Ishikawa (cell line): ENCODE measurements at regions not wholly inside any gene's neighbourhood (a gene's known extent, or its start where the extent isn't known, plus 50 kb on each side); places are given as distances from the start of the nearest gene placed in this dataset.

Experiments used
- CEBPB ChIP-seq: IDR thresholded peaks from 2 replicates; pipeline ENCODE4 v1.6.1; 2012
- CREB1 ChIP-seq: IDR thresholded peaks from 2 replicates; pipeline ENCODE4 v1.6.1; 2012; ENCODE audit warnings: low read depth
- EGR1 ChIP-seq: IDR thresholded peaks from 2 replicates; pipeline ENCODE4 v1.6.1; 2012
- EP300 ChIP-seq: IDR thresholded peaks from 2 replicates; pipeline ENCODE4 v1.6.1; 2012; ENCODE audit warnings: borderline replicate concordance
- FOXM1 ChIP-seq: IDR thresholded peaks from 2 replicates; pipeline ENCODE4 v1.6.1; 2012; ENCODE audit warnings: low read depth, borderline replicate concordance
- NFIC ChIP-seq: IDR thresholded peaks from 2 replicates; pipeline ENCODE4 v1.6.1; 2012
- RAD21 ChIP-seq: IDR thresholded peaks from 2 replicates; pipeline ENCODE4 v1.6.1; 2012; ENCODE audit warnings: low read depth
- REST ChIP-seq: IDR thresholded peaks from 2 replicates; pipeline ENCODE4 v1.6.1; 2012; ENCODE audit warnings: low read depth, mild to moderate bottlenecking
- TAF1 ChIP-seq: IDR thresholded peaks from 2 replicates; pipeline ENCODE4 v1.6.1; 2012; ENCODE audit warnings: low read depth, mild to moderate bottlenecking
- TCF12 ChIP-seq: IDR thresholded peaks from 2 replicates; pipeline ENCODE4 v1.6.1; 2012; ENCODE audit warnings: low read depth
- TEAD4 ChIP-seq: IDR thresholded peaks from 2 replicates; pipeline ENCODE4 v1.6.1; 2012
- USF1 ChIP-seq: IDR thresholded peaks from 2 replicates; pipeline ENCODE4 v1.6.1; 2012
- YY1 ChIP-seq: IDR thresholded peaks from 2 replicates; pipeline ENCODE4 v1.6.1; 2012; ENCODE audit warnings: low read depth
- ZBTB7A ChIP-seq: IDR thresholded peaks from 2 replicates; pipeline ENCODE4 v1.6.1; 2012; ENCODE audit warnings: low read depth
- TF ChIP-seq, protein P1 (sequence below): IDR thresholded peaks from 2 replicates; pipeline ENCODE4 v1.6.1; 2012

DNA sequence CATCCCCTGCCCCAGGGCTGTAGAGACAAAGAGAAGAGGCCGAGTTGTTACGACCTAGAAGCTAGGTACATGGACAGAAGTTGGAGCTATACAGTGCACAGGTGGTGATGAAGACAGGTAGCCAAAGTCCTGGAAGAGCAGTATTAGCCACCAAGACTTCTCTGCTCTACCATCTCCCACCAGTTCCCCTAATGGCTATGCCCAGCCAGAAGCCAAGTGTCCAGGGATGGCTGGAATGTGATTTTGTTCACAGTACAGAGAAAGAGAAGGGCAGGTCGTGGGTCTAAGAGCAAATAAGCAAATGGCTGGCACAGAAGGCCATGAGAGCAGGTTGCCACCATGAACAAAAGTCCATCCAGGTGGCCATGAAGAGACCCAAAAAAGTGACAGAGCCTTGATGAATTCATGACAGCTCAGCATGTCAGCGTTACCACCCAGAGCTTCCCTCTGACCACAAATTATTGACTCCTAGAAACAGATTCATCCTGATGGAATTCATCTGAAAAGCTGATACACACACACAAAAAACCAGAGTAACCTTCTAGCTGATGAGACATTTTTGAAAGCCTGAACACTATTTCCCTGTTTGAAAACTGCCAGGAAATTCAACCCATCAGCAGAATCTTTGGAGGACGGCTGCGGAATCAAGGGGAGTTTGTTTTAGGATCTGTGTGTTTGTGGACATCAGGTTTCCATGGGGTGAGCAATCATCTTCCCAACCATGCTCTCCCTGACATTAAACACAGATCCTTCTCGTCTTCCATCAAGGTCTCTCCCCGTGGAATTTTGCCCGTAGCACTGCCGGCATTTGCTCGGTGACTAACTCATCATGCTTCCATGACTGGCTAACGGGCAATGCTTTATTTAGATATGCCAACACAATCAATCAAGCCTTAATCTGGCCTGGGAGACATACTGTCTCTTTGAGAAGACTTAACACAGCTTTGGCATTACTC lies 906.7 kb upstream of the AUTS2 start:
- no peak for TF ChIP-seq RAD21
- TF ChIP-seq TCF12: no peak
- TF ChIP-seq EGR1: no peak
- TF ChIP-seq NFIC: no peak
- no peak for TF ChIP-seq ZBTB7A
- no peak for TF ChIP-seq EP300
- TF ChIP-seq TAF1: no peak
- TF ChIP-seq TEAD4: no peak
- no peak for TF ChIP-seq YY1
- no peak for TF ChIP-seq CEBPB
- TF ChIP-seq, protein P1, sequence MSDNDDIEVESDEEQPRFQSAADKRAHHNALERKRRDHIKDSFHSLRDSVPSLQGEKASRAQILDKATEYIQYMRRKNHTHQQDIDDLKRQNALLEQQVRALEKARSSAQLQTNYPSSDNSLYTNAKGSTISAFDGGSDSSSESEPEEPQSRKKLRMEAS: no peak
- no peak for TF ChIP-seq FOXM1
- TF ChIP-seq REST: no peak
- no peak for TF ChIP-seq USF1
- TF ChIP-seq CREB1: no peak

DNA sequence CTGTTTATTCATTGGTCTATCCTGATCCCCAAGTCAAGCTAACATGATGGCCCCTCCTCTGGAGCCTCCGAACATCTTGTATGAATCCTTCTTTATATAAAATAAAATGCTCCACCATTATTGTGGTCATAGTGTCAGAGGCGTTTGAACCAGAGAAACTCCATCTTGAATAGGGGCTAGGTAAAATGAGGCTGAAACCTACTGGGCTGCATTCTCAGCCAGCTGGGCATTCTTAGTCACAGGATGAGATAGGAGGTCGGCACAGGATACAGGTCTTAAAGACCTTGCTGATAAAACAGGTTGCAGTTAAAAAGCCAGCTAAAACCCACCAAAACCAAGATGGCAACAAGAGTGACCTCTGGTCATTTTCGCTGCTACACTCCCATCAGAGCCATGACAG lies 905.8 kb upstream of the AUTS2 start:
- no peak for TF ChIP-seq EGR1
- TF ChIP-seq REST: no peak
- TF ChIP-seq TEAD4: no peak
- TF ChIP-seq CEBPB: no peak

- TF ChIP-seq EP300 (no peak), ZBTB7A (no peak), EGR1 (no peak), RAD21 (no peak), YY1 (no peak), FOXM1 (no peak), TAF1 (no peak)
- TF ChIP-seq, protein P1: no peak
These were observed 903.6 kb upstream of the AUTS2 start for GRCh38 chr7:68694656-68695055.

DNA sequence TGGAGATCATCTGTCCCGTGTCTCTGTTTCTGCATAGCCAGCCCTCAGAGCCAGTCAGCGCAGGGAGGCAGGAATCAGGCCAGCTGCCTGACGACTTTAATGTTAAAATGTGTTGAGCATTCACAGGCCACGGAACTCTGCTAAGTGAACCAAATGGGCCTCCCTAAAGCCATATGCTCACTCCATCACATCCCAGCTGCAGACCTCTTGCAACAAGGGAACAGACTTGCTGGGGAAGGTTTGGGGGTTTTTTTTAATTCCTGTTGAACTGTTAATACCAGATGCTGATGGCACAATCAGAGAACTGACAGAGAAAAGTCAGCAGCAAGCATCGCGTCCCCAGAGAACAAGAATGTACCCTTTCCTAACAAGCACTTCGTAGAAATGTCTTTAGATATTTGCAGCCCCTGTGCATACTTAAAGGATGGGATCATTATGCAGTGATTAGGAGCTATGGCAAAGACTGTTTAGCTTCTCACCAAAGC lies 900.4 kb upstream of the AUTS2 start:
- no peak for TF ChIP-seq FOXM1
- TF ChIP-seq RAD21: no peak
- no peak for TF ChIP-seq EGR1
- TF ChIP-seq USF1: no peak
- TF ChIP-seq CREB1: no peak
- TF ChIP-seq TCF12: no peak
- no peak for TF ChIP-seq TAF1
- no peak for TF ChIP-seq CEBPB
- TF ChIP-seq ZBTB7A: no peak
- no peak for TF ChIP-seq EP300
- TF ChIP-seq NFIC: no peak
- TF ChIP-seq, protein P1: no peak
- TF ChIP-seq TEAD4: no peak
- TF ChIP-seq YY1: no peak
- TF ChIP-seq REST: no peak
